ENCODE measurements at regions not wholly inside any gene's neighbourhood (a gene's known extent, or its start where the extent isn't known, plus 50 kb on each side); places are given as distances from the start of the nearest gene placed in this dataset.

GRCh38 chr16:85534536-85535351 is 78.4 kb upstream of the GSE1 start:
- no peak for DNase-seq

GRCh38 chr16:85535352-85536072 is 77.6 kb upstream of the GSE1 start:
- DNase-seq, result no peak

- DNase-seq, result no peak
Measured at GRCh38 chr16:85536073-85536410, 77.1 kb upstream of the GSE1 start.

- no peak for DNase-seq
Measured at GRCh38 chr16:85536411-85537330, 76.5 kb upstream of the GSE1 start.

GRCh38 chr16:85537331-85537788 is 75.8 kb upstream of the GSE1 start:
- DNase-seq, result no peak

- no peak for DNase-seq
Measured at GRCh38 chr16:85537795-85538401, 75.2 kb upstream of the GSE1 start.

- DNase-seq, result no peak
Measured at GRCh38 chr16:85539084-85539483, 74.0 kb upstream of the GSE1 start.

- no peak for DNase-seq
Measured at GRCh38 chr16:85539629-85540291, 73.4 kb upstream of the GSE1 start.

GRCh38 chr16:85541181-85541580 is 71.9 kb upstream of the GSE1 start:
- no peak for DNase-seq

GRCh38 chr16:85541619-85541979 is 71.5 kb upstream of the GSE1 start:
- no peak for DNase-seq

- no peak for DNase-seq
Measured at GRCh38 chr16:85541980-85542900, 70.9 kb upstream of the GSE1 start.

- no peak for DNase-seq
Measured at GRCh38 chr16:85543536-85543935, 69.6 kb upstream of the GSE1 start.

GRCh38 chr16:85544016-85544415 is 69.1 kb upstream of the GSE1 start:
- no peak for DNase-seq

- no peak for DNase-seq
Measured at GRCh38 chr16:85544668-85545067, 68.5 kb upstream of the GSE1 start.

- no peak for DNase-seq
Measured at GRCh38 chr16:85545227-85545818, 67.8 kb upstream of the GSE1 start.

- DNase-seq, result no peak
Measured at GRCh38 chr16:85546585-85547447, 66.3 kb upstream of the GSE1 start.

- DNase-seq, result no peak
Measured at GRCh38 chr16:85548375-85548774, 64.7 kb upstream of the GSE1 start.

GRCh38 chr16:85549766-85550421 is 63.2 kb upstream of the GSE1 start:
- DNase-seq, result no peak

- no peak for DNase-seq
Measured at GRCh38 chr16:85550422-85550864, 62.7 kb upstream of the GSE1 start.

All from stimulated activated CD4-positive, alpha-beta T cell treated with anti-CD3 and anti-CD28 coated beads, Interleukin-1b, Interleukin-23, amount 100 ng/mL, for 48 hours (primary cell).